ENCODE measurements at regions not wholly inside any gene's neighbourhood (a gene's known extent, or its start where the extent isn't known, plus 50 kb on each side); places are given as distances from the start of the nearest gene placed in this dataset.

- TF ChIP-seq ZBTB7A (tag by site-specific recombination; IDR thresholded peaks at IDR 0.05; ENCODE audit: low read depth): no peak
- no peak for TF ChIP-seq KLF10 (tag by site-specific recombination; IDR thresholded peaks at IDR 0.05)
- no peak for TF ChIP-seq CTCF (tag by site-specific recombination; IDR thresholded peaks at IDR 0.05)
These were observed 1187.2 kb downstream of the XPNPEP1 start for GRCh38 chr10:108736111-108736510.
